ENCODE measurements at regions not wholly inside any gene's neighbourhood (a gene's known extent, or its start where the extent isn't known, plus 50 kb on each side); places are given as distances from the start of the nearest gene placed in this dataset.

- no peaks in the 10 kb centered on the region for H3K27me3 Mint-ChIP-seq
- intact Hi-C loops (cut with micrococcal nuclease): no loop called here
- H3K4me1 Mint-ChIP-seq (ENCODE audit: low read depth): no peaks in the 10 kb centered on the region
- CTCF ChIA-PET: no interaction called here
- POLR2A ChIA-PET: no interaction called here
- DNase-seq: no peak
- H3K9me3 Mint-ChIP-seq: no peaks in the 10 kb centered on the region
- H3K4me3 Mint-ChIP-seq: no peak overlapping the region
- H3K36me3 Mint-ChIP-seq: peaks cover 2% of the 10 kb centered on the region
- no peak overlapping the region for H3K27ac Mint-ChIP-seq
Observed at GRCh38 chr3:124628863-124629262, 101.4 kb upstream of the UMPS start.

- no peak for DNase-seq
- intact Hi-C loops (cut with micrococcal nuclease): no loop called here
- Mint-ChIP-seq H3K27me3 (no peaks in the 10 kb centered on the region), H3K4me1 (ENCODE audit: low read depth) (no peaks in the 10 kb centered on the region), H3K27ac (no peak overlapping the region), H3K36me3 (peaks cover 5% of the 10 kb centered on the region), H3K9me3 (no peaks in the 10 kb centered on the region), H3K4me3 (no peak overlapping the region)
- POLR2A ChIA-PET: interaction anchor here (1.4 kb wide), 1 partner anchor 22 kb away, joined by 3 read pairs; no protein-coding TSS in a partner anchor
- CTCF ChIA-PET: no interaction called here
Observed at GRCh38 chr3:124629497-124629896, 100.8 kb upstream of the UMPS start.

- no peaks in the 10 kb centered on the region for H3K9me3 Mint-ChIP-seq
- H3K36me3 Mint-ChIP-seq: peaks cover 6% of the 10 kb centered on the region
- no peak overlapping the region for H3K4me3 Mint-ChIP-seq
- intact Hi-C loops (cut with micrococcal nuclease): no loop called here
- ChIA-PET CTCF (interaction anchor here (0.9 kb wide), 1 partner anchor 58 kb away, joined by 4 read pairs; no protein-coding TSS in a partner anchor), POLR2A (interaction anchor here (1.4 kb wide), 1 partner anchor 21 kb away, joined by 3 read pairs; no protein-coding TSS in a partner anchor)
- no peaks in the 10 kb centered on the region for H3K27me3 Mint-ChIP-seq
- DNase-seq: no peak
- H3K27ac Mint-ChIP-seq: no peak overlapping the region
- no peaks in the 10 kb centered on the region for H3K4me1 Mint-ChIP-seq (ENCODE audit: low read depth)
Observed at GRCh38 chr3:124630960-124631359, 99.3 kb upstream of the UMPS start.

GRCh38 chr3:124631727-124632126 is 98.5 kb upstream of the UMPS start:
- Mint-ChIP-seq H3K9me3 (no peaks in the 10 kb centered on the region), H3K27ac (no peak overlapping the region), H3K27me3 (no peaks in the 10 kb centered on the region), H3K4me1 (ENCODE audit: low read depth) (no peaks in the 10 kb centered on the region), H3K4me3 (no peak overlapping the region), H3K36me3 (peaks cover 6% of the 10 kb centered on the region)
- no peak for DNase-seq
- ChIA-PET CTCF (no interaction called here), POLR2A (no interaction called here)
- intact Hi-C loops (cut with micrococcal nuclease): no loop called here

GRCh38 chr3:124632566-124633140 is 97.6 kb upstream of the UMPS start:
- no peaks in the 10 kb centered on the region for H3K9me3 Mint-ChIP-seq
- H3K4me3 Mint-ChIP-seq: no peak overlapping the region
- intact Hi-C loops (cut with micrococcal nuclease): no loop called here
- H3K36me3 Mint-ChIP-seq: peaks cover 6% of the 10 kb centered on the region
- no peaks in the 10 kb centered on the region for H3K27me3 Mint-ChIP-seq
- H3K4me1 Mint-ChIP-seq (ENCODE audit: low read depth): no peaks in the 10 kb centered on the region
- ChIA-PET POLR2A (no interaction called here), CTCF (no interaction called here)
- DNase-seq: no peak
- H3K27ac Mint-ChIP-seq: no peak overlapping the region

- intact Hi-C loops (cut with micrococcal nuclease): no loop called here
- H3K9me3 Mint-ChIP-seq: no peaks in the 10 kb centered on the region
- H3K36me3 Mint-ChIP-seq: peaks cover 6% of the 10 kb centered on the region
- H3K4me3 Mint-ChIP-seq: no peak overlapping the region
- ChIA-PET CTCF (no interaction called here), POLR2A (no interaction called here)
- H3K4me1 Mint-ChIP-seq (ENCODE audit: low read depth): peaks cover 3% of the 10 kb centered on the region
- DNase-seq: no peak
- H3K27ac Mint-ChIP-seq: no peak overlapping the region
- H3K27me3 Mint-ChIP-seq: no peaks in the 10 kb centered on the region
Observed at GRCh38 chr3:124633524-124633923, 96.7 kb upstream of the UMPS start.

GRCh38 chr3:124634210-124635168 is 95.8 kb upstream of the UMPS start:
- peaks cover 6% of the 10 kb centered on the region for H3K36me3 Mint-ChIP-seq
- peaks cover 10% of the 10 kb centered on the region for H3K4me1 Mint-ChIP-seq (ENCODE audit: low read depth)
- H3K9me3 Mint-ChIP-seq: no peaks in the 10 kb centered on the region
- intact Hi-C loops (cut with micrococcal nuclease): no loop called here
- ChIA-PET POLR2A (no interaction called here), CTCF (no interaction called here)
- no peaks in the 10 kb centered on the region for H3K27me3 Mint-ChIP-seq
- H3K27ac Mint-ChIP-seq: no peak overlapping the region
- no peak overlapping the region for H3K4me3 Mint-ChIP-seq
- DNase-seq: no peak

- no peak for DNase-seq
- Mint-ChIP-seq H3K4me1 (ENCODE audit: low read depth) (peaks cover 16% of the 10 kb centered on the region), H3K27me3 (no peaks in the 10 kb centered on the region), H3K9me3 (no peaks in the 10 kb centered on the region), H3K27ac (no peak overlapping the region), H3K36me3 (peaks cover 6% of the 10 kb centered on the region), H3K4me3 (no peak overlapping the region)
- CTCF ChIA-PET: no interaction called here
- intact Hi-C loops (cut with micrococcal nuclease): no loop called here
- POLR2A ChIA-PET: no interaction called here
Observed at GRCh38 chr3:124635169-124635539, 95.1 kb upstream of the UMPS start.

GRCh38 chr3:124636101-124636862 is 94.0 kb upstream of the UMPS start:
- Mint-ChIP-seq H3K27ac (no peak overlapping the region), H3K4me3 (no peak overlapping the region), H3K4me1 (ENCODE audit: low read depth) (peaks cover 26% of the 10 kb centered on the region), H3K36me3 (peaks cover 6% of the 10 kb centered on the region), H3K27me3 (peaks cover under 1% of the 10 kb centered on the region), H3K9me3 (no peaks in the 10 kb centered on the region)
- DNase-seq: no peak
- intact Hi-C loops (cut with micrococcal nuclease): no loop called here
- ChIA-PET POLR2A (no interaction called here), CTCF (interaction anchor here (0.9 kb wide), 1 partner anchor 52 kb away, joined by 3 read pairs; no protein-coding TSS in a partner anchor)

GRCh38 chr3:124636863-124637296 is 93.4 kb upstream of the UMPS start:
- DNase-seq: no peak
- intact Hi-C loops (cut with micrococcal nuclease): no loop called here
- Mint-ChIP-seq H3K4me1 (ENCODE audit: low read depth) (peaks cover 27% of the 10 kb centered on the region), H3K27ac (no peak overlapping the region), H3K4me3 (no peak overlapping the region), H3K9me3 (no peaks in the 10 kb centered on the region), H3K27me3 (peaks cover 5% of the 10 kb centered on the region), H3K36me3 (peaks cover 6% of the 10 kb centered on the region)
- POLR2A ChIA-PET: no interaction called here
- CTCF ChIA-PET: interaction anchor here (1.2 kb wide), 1 partner anchor 76 kb away, joined by 3 read pairs; no protein-coding TSS in a partner anchor

GRCh38 chr3:124639406-124640237 is 90.6 kb upstream of the UMPS start:
- intact Hi-C loops (cut with micrococcal nuclease): loop anchor here (1.0 to 5.0 kb wide), 5 partner anchors 12 to 55 kb away; no protein-coding TSS in a partner anchor
- Mint-ChIP-seq H3K36me3 (no peaks in the 10 kb centered on the region), H3K9me3 (no peaks in the 10 kb centered on the region), H3K4me1 (ENCODE audit: low read depth) (peaks cover 27% of the 10 kb centered on the region), H3K4me3 (peak overlapping the region; percentile 28), H3K27ac (peak overlapping the region; percentile 67), H3K27me3 (peaks cover 5% of the 10 kb centered on the region)
- POLR2A ChIA-PET: interaction anchor here (0.9 to 1.1 kb wide), 4 partner anchors 12 to 91 kb away, joined by 3 to 5 read pairs (median 4); partner anchors contain the start of gene UMPS
- CTCF ChIA-PET: interaction anchor here (1.1 to 1.8 kb wide), 2 partner anchors 49 to 63 kb away, joined by 3 to 14 read pairs; no protein-coding TSS in a partner anchor
- DNase-seq: peak; percentile 12
